Loucy (cell line): ENCODE measurements at regions not wholly inside any gene's neighbourhood (a gene's known extent, or its start where the extent isn't known, plus 50 kb on each side); places are given as distances from the start of the nearest gene placed in this dataset.

Experiments
- EZH2phosphoT487 ChIP-seq: fragments of 200-600 bp; IDR thresholded peaks from 2 replicates; pipeline ENCODE4 v1.6.1; 2018; ENCODE audit warnings: antibody characterized with exemption, mild to moderate bottlenecking, moderate library complexity, borderline replicate concordance
- TF ChIP-seq, protein P1 (sequence below): fragments of 200-600 bp; sonication (generic); conservative IDR thresholded peaks from 2 replicates; pipeline ENCODE4 v1.5.1; 2014; ENCODE audit warnings: mild to moderate bottlenecking, antibody characterized with exemption, low read length

DNA sequence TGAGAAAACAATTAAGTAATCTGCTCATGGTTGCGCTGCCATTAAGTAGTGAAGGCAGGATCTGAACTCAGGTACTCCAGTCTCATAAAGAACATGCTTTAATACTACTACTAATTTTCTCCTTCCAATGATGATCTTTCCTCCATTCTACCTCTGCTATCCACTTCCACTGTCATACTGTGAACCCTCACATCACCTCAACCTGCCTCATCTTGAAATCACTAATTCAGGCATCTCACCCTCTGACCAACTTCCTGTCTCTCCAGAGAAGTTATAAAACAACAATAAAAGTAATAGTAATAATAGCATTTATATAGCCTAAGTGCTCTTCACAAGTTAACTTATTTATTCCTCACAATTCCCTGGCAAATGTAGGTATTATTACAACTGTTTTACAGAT, 57.1 kb upstream of the PSMA1 start:
- no peak for TF ChIP-seq EZH2phosphoT487
- TF ChIP-seq, protein P1, sequence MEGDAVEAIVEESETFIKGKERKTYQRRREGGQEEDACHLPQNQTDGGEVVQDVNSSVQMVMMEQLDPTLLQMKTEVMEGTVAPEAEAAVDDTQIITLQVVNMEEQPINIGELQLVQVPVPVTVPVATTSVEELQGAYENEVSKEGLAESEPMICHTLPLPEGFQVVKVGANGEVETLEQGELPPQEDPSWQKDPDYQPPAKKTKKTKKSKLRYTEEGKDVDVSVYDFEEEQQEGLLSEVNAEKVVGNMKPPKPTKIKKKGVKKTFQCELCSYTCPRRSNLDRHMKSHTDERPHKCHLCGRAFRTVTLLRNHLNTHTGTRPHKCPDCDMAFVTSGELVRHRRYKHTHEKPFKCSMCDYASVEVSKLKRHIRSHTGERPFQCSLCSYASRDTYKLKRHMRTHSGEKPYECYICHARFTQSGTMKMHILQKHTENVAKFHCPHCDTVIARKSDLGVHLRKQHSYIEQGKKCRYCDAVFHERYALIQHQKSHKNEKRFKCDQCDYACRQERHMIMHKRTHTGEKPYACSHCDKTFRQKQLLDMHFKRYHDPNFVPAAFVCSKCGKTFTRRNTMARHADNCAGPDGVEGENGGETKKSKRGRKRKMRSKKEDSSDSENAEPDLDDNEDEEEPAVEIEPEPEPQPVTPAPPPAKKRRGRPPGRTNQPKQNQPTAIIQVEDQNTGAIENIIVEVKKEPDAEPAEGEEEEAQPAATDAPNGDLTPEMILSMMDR: no peak
